A673 (cell line): ENCODE measurements at regions not wholly inside any gene's neighbourhood (a gene's known extent, or its start where the extent isn't known, plus 50 kb on each side); places are given as distances from the start of the nearest gene placed in this dataset.

ENCODE experiments used
- BruUV-seq: library from RNA; stranded (reverse); fragments of 400-500 nt; replicated peaks from 2 replicates; lab custom pipeline; 2021; lab: Mats Ljungman, UMichigan
- CTCF ChIA-PET: fragments of 300-600 bp; sonication (Branson Sonifier 250); formaldehyde crosslinking; loops from one replicate; lab custom pipeline; 2022; ENCODE audit warnings: antibody characterized with exemption; lab: Charles Lee
- POLR2A ChIA-PET: fragments of 300-600 bp; sonication (Branson Sonifier 250); formaldehyde crosslinking; loops from one replicate; lab custom pipeline; 2022; ENCODE audit warnings: antibody characterized with exemption; ENCODE audit not compliant: low non-redundant PET; lab: Charles Lee
- DNase-seq: peaks from one replicate; pipeline ENCODE4 v3.0.0-alpha.2; 2015; ENCODE audit warnings: low spot score
- H3K27ac ChIP-seq: fragments of 200-600 bp; sonication (generic); 2 replicates; pipeline ENCODE4 v1.5.1; 2016; ENCODE audit warnings: mixed run types, low read depth, mild to moderate bottlenecking, mixed read lengths, antibody characterized with exemption, low read length; ENCODE audit not compliant: poor library complexity, severe bottlenecking
- H3K27me3 ChIP-seq: fragments of 200-600 bp; sonication (generic); replicated peaks from 2 replicates; pipeline ENCODE4 v1.6.1; 2017; ENCODE audit warnings: mixed run types, low read depth, mild to moderate bottlenecking, mixed read lengths, antibody characterized with exemption, low read length; ENCODE audit not compliant: insufficient read depth, poor library complexity
- H3K36me3 ChIP-seq: fragments of 200-600 bp; sonication (generic); 2 replicates; pipeline ENCODE4 v1.6.1; 2016; ENCODE audit warnings: mixed run types, mild to moderate bottlenecking, mixed read lengths, antibody characterized with exemption, low read length; ENCODE audit not compliant: insufficient read depth, poor library complexity, severe bottlenecking
- H3K4me1 ChIP-seq: fragments of 200-600 bp; sonication (generic); 2 replicates; pipeline ENCODE4 v1.6.1; 2017; ENCODE audit warnings: mixed run types, mild to moderate bottlenecking, mixed read lengths, antibody characterized with exemption, low read length; ENCODE audit not compliant: insufficient read depth, poor library complexity, severe bottlenecking
- H3K4me3 ChIP-seq: fragments of 200-600 bp; sonication (generic); 2 replicates; pipeline ENCODE4 v1.5.1; 2016; ENCODE audit warnings: low read depth, mixed run types, mild to moderate bottlenecking, mixed read lengths, low read length; ENCODE audit not compliant: poor library complexity, severe bottlenecking
- H3K9me3 ChIP-seq: fragments of 200-600 bp; sonication (generic); 2 replicates; pipeline ENCODE4 v1.6.1; 2016; ENCODE audit warnings: mixed run types, low read depth, mild to moderate bottlenecking, mixed read lengths, antibody characterized with exemption, low read length; ENCODE audit not compliant: poor library complexity, severe bottlenecking
- CTCF ChIP-seq: fragments of 300-800, 200-600 bp; sonication (generic); conservative IDR thresholded peaks from 2 replicates; pipeline ENCODE4 v1.5.1; 2017; ENCODE audit warnings: low read depth, mild to moderate bottlenecking, antibody characterized with exemption, low read length, moderate library complexity, mixed read lengths
- EZH2 ChIP-seq: fragments of 200-600 bp; sonication (generic); IDR thresholded peaks from 2 replicates; pipeline ENCODE4 v1.6.1; 2017; ENCODE audit warnings: borderline replicate concordance, low read depth, mild to moderate bottlenecking, mixed read lengths, antibody characterized with exemption, low read length; ENCODE audit not compliant: poor library complexity, severe bottlenecking
- intact Hi-C: fragments of 100-400 bp; cut with micrococcal nuclease; formaldehyde crosslinking; loops from one replicate; pipeline ENCODE4 v1.10.0; 2022; ENCODE audit not compliant: unreplicated experiment

- intact Hi-C loops: no loop called here
- CTCF ChIA-PET: no interaction called here
- no TSS peak for BruUV-seq
Measured at GRCh38 chr13:38204556-38204955, 145.1 kb upstream of the UFM1 start.

DNA sequence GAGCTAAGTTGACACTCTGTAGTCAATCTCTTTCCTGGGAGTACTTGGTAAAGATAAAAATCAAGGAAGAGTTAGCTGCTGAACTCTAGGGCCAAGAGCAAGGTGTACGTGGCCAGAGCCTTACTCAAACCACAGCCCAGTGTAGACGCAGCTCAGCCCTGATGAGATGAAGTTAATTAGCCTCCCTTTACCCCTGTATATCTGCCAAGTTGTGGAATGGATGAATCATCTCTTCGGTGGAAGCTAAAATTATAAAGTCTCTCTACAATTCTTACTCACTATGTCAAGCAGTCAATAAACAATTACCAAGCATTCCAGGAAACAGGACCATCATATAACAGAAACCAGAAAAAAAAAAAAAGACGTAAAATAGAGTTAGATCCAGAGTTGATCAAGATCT, 146.9 kb upstream of the UFM1 start:
- Histone ChIP-seq H3K27ac (no peak overlapping the region), H3K36me3 (no peaks in the 10 kb centered on the region), H3K4me3 (no peak overlapping the region), H3K4me1 (no peaks in the 10 kb centered on the region), H3K9me3 (no peaks in the 10 kb centered on the region), H3K27me3 (no peaks in the 10 kb centered on the region)
- intact Hi-C loops: no loop called here
- TF ChIP-seq EZH2 (no peak), CTCF (no peak)
- BruUV-seq: no TSS peak
- peak; percentile 34 for DNase-seq
- CTCF ChIA-PET: no interaction called here
- POLR2A ChIA-PET: no interaction called here

More at GRCh38 chr13:38204556-38204955, 145.1 kb upstream of the UFM1 start:
- H3K4me1 ChIP-seq: no peaks in the 10 kb centered on the region
- no peaks in the 10 kb centered on the region for H3K27me3 ChIP-seq
- POLR2A ChIA-PET: no interaction called here
- TF ChIP-seq EZH2 (no peak), CTCF (no peak)
- DNase-seq: no peak
- no peaks in the 10 kb centered on the region for H3K9me3 ChIP-seq
- no peaks in the 10 kb centered on the region for H3K36me3 ChIP-seq
- no peak overlapping the region for H3K27ac ChIP-seq
- H3K4me3 ChIP-seq: no peak overlapping the region

DNA sequence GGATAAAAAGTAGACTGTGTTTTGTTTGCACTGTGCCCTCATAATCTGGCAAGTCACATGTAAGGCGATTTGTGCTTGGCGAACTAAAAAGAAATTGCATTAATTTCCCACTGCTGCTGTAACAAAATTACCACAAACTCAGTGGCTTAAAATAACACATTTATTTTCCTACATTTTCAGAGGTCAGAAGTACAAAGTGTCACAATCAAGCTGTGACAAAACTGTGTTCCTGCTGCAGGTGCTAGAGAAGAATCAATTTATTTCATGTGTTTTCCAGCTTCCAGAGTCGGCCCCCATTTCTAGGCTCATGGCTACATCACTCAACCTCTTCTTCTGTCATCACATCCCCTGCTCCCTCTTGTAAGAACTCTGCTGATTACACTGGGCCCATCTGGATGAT, 158.6 kb upstream of the UFM1 start:
- Histone ChIP-seq H3K27ac (no peak overlapping the region), H3K4me3 (no peak overlapping the region), H3K9me3 (no peaks in the 10 kb centered on the region), H3K4me1 (no peaks in the 10 kb centered on the region), H3K27me3 (no peaks in the 10 kb centered on the region), H3K36me3 (no peaks in the 10 kb centered on the region)
- BruUV-seq: no TSS peak
- no peak for DNase-seq
- ChIA-PET POLR2A (no interaction called here), CTCF (no interaction called here)
- intact Hi-C loops: no loop called here
- TF ChIP-seq EZH2 (no peak), CTCF (no peak)
